G401 (cell line): ENCODE measurements at regions not wholly inside any gene's neighbourhood (a gene's known extent, or its start where the extent isn't known, plus 50 kb on each side); places are given as distances from the start of the nearest gene placed in this dataset.

ENCODE experiments used
- DNase-seq: peaks from one replicate; pipeline ENCODE4 v3.0.0-alpha.2; 2015; ENCODE audit warnings: low spot score
- in situ Hi-C: cut with HindIII; loops from 2 replicates; pipeline ENCODE4 v1.10.0; 2016; ENCODE audit warnings: low sequenced_read_pairs, mixed read lengths

DNA sequence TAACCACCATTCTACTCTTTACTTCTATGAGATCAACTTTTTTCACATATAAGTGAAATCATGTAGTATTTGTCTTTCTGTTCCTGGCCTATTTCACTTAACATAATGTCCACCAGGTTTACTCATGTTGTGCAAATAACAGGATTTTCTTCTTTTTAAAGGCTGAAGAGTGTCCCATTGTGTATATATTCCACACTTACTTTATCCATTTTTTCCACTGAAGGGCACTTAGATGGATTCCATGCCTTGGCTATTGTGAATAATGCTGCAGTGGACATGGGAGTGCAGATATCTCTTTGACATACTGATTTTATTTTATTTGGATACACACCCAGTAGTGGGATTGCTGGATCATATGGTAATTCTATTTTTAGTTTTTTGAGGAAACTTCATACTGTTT, 181.1 kb upstream of the HMGA2 start:
- in situ Hi-C loops, result no loop called here
- DNase-seq, result no peak

- peak; percentile 42 for DNase-seq
- in situ Hi-C loops, result no loop called here
These were observed 180.5 kb upstream of the HMGA2 start for GRCh38 chr12:65643595-65644386.

DNA sequence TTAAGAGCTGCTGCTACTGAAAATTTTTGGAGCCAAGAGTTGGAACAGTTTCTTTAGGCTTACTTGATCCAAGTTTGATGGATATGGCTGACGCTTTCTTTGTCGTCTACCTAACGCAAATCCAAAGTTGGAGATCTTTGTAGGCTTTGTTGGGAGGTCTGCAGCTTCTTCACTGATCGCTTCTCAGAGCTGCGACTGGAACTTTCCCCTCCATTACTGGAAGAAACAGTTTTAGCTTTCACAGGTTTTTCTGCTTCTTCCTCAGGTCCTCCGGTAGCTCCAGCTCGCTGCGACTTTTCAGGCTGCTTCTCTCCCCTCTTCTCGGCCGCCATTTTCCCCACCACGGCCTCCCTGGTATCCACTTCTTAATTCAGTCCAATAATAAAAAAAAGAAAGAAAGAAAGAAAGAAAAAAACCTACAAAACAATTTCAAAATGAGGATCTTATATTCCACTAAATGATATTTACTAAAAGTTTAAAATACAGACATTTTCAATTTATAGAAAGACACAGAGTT, 178.1 kb upstream of the HMGA2 start:
- no peak for DNase-seq
- in situ Hi-C loops, result no loop called here

DNA sequence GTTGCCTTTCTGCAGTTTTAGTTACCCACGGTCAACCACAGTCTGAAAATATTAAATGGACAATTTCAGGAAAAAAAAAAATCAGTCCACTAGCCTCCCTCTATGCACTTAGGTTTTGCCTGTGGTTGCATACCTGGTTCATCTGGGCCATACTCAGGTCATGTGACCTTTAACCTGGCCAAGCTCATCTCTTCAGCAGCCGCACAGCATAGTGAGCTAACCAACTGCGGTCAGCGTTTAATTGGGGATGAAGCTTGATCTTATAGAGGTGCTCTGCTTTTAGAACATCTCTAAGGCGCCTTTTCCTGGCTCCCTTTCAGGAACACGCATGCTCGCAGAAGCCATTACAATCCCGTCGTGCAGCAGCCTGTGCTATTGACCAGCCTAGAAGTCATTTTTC, 177.2 kb upstream of the HMGA2 start:
- in situ Hi-C loops, result no loop called here
- DNase-seq, result no peak

DNA sequence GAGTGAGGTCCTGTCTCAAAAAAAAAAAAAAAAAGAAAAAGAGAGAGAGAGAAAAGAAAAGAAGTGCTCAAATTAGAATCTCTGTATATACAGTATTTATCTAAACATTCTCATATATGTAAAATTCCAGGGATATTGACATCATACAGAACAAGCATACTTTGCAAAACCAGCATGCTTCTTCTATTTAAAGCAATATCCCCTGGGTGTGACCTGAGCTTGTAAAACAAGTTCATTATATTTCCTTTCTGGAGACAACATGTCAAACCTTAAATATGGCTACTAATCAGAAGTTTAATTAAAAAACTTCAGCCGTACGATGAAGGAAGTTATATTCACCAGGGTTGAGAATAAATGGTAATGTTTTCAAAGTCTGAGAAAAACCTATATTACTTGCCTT, 175.8 kb upstream of the HMGA2 start:
- in situ Hi-C loops, result no loop called here
- no peak for DNase-seq

GRCh38 chr12:65649126-65649525, 175.2 kb upstream of the HMGA2 start:
- in situ Hi-C loops, result no loop called here
- no peak for DNase-seq

DNA sequence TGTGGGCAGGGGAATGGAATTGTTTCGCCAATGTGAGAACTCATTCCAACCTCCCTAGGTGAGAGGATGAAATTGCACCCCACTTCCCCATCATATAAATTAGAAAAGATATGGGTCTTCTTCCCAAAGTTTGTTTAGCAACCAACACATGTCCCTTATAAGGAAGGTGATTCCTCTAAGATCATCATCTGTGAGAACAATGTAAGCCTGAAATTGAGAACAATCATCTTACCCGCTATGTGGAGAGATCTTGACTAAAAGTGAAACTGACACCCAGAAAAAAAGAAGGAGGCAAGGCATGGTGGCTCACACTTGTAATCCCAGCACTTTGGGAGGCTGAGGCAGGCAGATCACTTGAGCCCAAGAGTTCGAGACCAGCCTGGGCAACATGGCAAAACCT, 173.2 kb upstream of the HMGA2 start:
- in situ Hi-C loops, result no loop called here
- no peak for DNase-seq

GRCh38 chr12:65653321-65653720, 171.0 kb upstream of the HMGA2 start:
- no peak for DNase-seq
- in situ Hi-C loops, result no loop called here

GRCh38 chr12:65653946-65654629, 170.2 kb upstream of the HMGA2 start:
- DNase-seq, result no peak
- in situ Hi-C loops, result no loop called here

GRCh38 chr12:65655074-65655493, 169.2 kb upstream of the HMGA2 start:
- DNase-seq, result no peak
- in situ Hi-C loops, result no loop called here

DNA sequence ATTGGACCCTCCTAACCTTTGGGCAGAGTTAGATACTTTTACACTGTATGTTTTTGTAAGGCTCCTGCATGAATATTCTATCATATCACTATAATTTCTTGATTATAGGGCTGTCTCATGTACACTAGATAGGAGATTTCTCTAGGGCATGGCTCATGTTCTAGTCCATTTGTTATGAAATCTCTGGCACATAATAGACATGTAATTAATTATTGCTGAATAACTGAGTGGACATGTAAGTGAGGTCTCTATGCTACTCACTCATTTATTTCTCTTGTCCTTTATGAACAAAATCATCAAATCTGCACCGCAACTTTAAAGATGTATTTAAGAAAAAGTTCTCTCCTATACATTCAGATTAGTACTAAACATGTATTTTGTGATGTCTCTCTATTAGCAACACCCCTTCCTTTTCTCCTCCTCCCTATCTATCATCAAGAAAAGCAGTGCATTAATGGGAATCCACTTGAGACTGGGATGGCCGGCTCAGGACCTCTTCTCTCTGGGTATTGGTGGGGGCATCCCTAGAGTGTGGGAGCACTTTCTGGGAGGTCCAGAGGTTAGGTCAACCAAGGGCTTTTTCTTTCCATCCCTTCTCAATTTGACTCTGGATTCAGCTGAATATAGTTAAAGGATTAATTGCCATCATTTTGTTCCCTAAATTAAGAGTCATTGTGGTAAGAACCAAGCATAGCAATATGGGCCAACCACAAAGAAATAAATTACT, 168.0 kb upstream of the HMGA2 start:
- no peak for DNase-seq
- in situ Hi-C loops, result no loop called here

- DNase-seq, result no peak
- in situ Hi-C loops, result no loop called here
These were observed 167.4 kb upstream of the HMGA2 start for GRCh38 chr12:65656891-65657351.

DNA sequence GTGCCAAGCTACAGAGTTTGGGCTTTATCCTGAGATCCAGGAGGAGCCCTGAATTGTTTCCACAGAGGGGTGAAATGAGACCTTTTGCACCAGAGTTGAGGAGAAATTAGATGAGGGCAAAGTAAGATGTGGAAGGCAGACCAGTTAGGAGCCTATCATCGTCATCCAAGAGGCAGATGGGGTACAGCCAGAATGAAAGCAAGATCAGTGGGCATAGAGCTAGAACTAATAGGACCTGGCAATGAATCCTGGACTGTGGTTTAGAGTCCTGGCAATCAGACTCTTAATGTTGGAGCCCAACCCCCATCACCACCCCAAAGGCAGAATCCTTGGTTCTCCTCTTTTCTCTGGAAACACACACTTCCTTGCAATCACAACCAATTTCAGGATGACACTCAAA, 166.6 kb upstream of the HMGA2 start:
- DNase-seq, result no peak
- in situ Hi-C loops, result no loop called here

GRCh38 chr12:65658360-65658759, 165.9 kb upstream of the HMGA2 start:
- in situ Hi-C loops, result no loop called here
- no peak for DNase-seq

- DNase-seq, result no peak
- in situ Hi-C loops, result no loop called here
These were observed 164.6 kb upstream of the HMGA2 start for GRCh38 chr12:65659681-65660080.

GRCh38 chr12:65660096-65660495, 164.2 kb upstream of the HMGA2 start:
- no peak for DNase-seq
- in situ Hi-C loops, result no loop called here

GRCh38 chr12:65660836-65661235, 163.4 kb upstream of the HMGA2 start:
- no peak for DNase-seq
- in situ Hi-C loops, result no loop called here

DNA sequence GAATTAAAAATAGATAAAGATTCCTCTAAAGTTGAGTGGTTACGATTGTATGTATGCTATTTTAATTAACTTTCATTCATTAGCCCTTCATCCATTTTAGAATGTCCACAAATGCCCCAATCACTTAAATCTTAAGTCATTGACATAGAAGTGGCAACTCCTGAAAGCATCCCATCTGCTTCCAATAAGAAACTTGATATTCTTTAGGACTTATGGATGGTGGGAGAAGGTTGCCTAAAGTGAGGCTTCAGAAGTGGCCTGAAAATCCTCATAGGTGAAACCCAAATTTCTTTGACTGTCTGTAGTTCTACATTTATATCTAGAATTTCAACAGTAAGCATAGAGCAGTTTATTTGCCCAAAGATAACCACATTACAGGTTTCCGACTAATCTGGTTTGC, 161.7 kb upstream of the HMGA2 start:
- DNase-seq, result no peak
- in situ Hi-C loops, result no loop called here

DNA sequence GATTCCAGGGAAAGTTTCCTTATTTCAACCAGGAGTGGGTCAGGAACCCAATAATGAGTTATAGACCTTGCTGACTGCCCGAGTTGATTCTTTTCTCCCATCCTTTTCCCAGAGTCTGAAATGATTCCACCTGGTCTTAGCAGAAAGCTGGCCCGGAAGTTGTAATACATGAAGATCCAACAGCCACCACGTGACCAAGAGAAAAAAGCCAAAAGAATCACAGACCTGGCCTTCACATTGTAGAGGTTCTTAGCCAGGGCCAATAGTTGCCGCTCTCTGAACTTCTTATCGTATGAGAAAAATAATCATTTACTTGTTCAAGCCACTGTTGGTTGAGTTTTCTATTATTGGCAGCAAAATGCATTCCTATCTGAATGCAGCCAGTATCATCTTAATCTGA, 161.2 kb upstream of the HMGA2 start:
- in situ Hi-C loops, result no loop called here
- DNase-seq, result no peak

DNA sequence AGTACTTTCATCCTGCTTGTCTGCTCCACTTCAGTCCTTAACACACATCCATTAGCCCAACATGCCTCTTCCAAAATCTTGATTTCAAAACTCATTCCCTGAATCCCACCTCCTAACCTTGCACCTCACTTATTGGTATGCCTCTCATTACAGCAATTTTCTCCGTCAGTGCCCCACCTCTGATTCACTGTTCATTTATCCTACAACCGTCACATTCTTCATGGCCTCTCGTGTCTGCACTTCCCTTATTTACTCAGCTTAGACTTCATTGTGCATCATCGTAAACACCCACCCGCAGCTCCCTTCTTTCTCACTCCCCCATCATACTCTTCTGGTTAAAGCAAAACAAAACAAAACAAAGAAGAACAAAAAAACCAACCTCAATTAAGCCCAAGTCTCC, 160.6 kb upstream of the HMGA2 start:
- DNase-seq, result no peak

More for the DNA sequence above, 160.6 kb upstream of the HMGA2 start:
- in situ Hi-C loops, result no loop called here
